EL (cell line): ENCODE measurements at regions not wholly inside any gene's neighbourhood (a gene's known extent, or its start where the extent isn't known, plus 50 kb on each side); places are given as distances from the start of the nearest gene placed in this dataset.

ENCODE experiments used
- DNase-seq: peaks from one replicate; pipeline ENCODE4 v3.0.0-alpha.2; 2016

DNA sequence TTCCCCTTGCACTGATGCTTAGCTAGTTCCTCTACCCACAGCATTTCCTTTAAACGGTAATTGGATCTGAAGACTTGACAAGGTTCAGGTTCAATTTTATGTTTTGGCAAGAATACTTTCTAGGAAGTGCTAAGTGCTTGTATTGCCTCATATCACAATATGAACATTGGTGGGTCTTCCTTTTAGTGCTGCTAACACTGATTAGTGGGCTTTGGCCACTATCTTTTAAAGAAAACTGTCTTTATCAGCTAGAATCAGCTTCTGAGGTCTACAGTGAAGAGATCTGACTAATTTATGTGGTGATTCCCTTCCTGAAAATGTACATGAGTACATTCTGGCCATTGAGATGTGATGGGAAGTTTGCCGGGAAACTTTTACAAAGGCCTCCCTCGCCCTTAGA, 316.7 kb upstream of the KLF3 start:
- DNase-seq, result no peak

DNA sequence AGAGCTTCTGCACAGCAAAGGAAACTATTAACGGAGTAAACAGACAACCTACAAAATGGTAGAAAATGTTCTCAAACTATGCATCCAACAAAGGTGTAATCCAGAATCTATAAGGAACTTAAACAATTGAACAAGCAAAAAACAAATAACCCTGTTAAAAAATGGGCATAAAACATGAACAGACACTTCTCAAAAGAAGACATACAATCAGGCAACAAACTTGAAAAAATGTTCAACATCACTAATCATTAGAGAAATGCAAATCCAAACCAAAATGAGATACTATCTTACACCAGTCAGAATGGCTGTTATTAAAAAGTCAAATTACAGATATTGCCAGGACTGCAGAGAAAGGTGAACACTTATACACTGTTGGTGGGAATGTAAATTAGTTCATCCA, 309.6 kb upstream of the KLF3 start:
- no peak for DNase-seq

DNA sequence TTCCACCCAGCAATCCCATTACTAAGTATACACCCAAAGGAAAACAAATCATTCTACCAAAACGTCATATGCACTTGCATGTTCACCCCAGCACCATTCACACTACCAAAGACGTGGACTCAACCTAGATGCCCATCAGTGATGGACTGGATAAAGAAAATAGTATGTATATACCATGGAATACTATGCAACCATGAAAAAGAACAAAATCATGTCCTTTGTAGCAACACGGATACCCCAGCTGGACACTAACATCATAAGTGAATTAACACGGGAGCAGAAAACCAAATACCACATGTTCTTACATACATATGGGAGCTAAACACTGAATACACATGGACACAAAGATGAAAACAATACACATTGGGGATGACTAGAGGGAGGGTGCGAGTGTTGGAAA, 309.1 kb upstream of the KLF3 start:
- DNase-seq, result no peak

DNA sequence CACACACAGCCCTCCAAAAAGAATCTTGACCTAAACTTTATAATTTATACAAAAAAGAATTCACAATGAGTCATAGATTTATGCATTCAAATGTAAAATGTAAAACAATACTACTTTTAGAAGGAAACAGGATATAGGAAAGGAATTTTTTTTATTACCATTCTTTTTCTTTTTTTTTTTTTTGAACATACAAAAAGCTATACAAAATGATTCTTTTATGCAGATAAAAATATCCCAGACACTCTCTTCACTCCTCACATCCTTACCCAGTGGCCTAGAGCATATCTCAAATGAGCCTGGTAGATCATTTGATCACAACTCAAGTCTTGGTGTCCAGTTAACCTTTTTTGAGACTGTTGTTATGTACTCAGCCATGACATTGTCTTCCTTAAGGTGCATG, 307.3 kb upstream of the KLF3 start:
- DNase-seq, result no peak

DNA sequence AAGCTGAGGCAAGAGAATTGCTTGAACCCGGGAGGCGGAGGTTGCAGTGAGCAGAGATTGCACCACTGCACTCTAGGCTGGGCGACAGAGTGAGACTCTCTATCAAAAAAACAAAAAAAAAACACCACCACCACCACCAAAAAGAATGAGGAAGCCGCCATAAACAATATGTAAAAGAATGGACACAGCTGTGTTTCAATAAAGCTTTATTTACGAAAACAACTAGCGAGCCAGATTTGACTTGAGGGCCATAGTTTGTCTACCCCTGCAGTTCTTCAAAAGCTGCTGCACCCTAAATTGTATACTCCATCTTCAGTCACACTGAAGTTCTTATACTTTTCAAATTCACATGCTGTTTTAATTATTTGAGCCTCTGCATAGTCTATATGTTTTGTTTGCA, 306.5 kb upstream of the KLF3 start:
- DNase-seq, result no peak

DNA sequence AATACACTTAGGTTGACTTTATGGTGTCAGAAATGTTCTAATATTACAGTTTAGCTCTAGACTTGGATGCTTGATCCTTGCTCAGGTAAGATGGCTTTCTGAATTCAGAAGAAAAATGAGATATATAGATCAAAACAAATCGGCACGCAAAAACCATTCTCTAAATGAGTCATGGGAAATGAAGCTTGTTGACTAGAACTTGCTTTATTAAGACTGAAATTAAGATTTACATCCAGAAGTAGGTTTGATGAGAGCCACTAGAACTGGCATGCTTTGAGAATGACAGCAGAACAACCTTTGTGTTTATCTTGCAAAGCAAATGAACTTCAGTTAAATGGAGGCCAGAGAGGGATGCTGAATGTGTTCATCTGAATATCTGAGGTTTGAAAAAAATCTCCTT, 304.9 kb upstream of the KLF3 start:
- DNase-seq, result no peak

DNA sequence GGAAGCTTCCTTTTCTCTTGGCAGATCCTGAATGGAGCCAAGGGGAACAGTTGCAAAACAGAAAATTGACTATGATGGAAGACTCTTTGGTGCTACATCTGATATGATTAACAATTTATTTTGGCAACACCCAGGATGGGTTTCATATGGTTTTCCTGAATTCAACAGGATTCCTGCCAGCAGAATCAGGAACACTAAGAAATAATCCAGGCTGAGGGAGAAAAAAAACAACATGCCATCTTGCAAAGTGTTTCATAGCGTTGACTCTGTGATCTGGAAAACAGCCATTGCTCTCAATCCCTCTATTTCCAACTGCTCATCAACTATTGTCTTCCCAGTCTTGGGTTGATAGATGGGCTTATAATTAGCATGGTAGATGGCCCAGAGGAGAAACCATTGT, 303.8 kb upstream of the KLF3 start:
- no peak for DNase-seq

DNA sequence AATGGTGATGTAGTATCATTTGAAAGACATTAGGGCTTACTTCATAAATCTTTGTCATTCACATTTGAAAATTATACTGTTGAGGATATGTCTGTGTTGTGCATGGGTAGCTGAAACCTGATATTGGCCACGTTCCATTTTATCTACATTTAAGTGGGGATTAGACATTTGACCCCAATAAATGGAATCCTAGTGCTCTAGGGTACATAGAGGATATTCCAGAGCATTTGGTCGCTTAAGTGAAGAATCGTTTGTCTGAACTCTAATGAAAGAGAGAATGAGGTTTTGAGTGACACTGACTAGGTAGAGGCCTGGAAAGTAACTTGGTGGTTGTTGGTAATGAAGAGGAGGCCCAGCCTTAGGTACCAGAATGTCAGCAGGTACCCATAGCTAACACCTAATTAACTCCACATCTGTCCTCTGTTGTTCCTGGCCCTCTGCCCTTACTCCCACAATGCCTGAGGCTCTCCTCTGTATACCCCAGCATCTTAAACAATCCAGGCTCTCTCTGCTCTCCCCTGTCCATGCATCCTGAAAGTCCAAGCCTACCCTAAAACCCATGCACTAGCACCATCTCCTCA, 299.5 kb upstream of the KLF3 start:
- no peak for DNase-seq

DNA sequence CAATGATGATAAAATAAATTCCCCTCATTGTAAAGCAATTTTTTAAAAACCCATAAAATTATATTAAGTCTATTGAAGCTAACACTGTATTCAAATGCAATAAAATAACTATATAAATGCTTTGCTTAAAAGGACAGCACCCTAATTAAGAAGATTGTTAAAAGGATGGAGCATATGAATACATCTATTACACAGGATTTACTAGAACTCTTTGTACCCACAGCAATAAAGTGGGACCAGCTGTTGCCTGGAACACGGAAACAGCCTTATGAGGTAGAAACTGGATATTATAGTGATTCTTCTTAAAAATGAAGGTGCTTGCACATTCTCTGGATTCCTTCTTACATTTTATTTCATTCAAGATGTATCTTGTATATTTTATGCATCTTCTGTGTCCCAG, 298.7 kb upstream of the KLF3 start:
- no peak for DNase-seq

DNA sequence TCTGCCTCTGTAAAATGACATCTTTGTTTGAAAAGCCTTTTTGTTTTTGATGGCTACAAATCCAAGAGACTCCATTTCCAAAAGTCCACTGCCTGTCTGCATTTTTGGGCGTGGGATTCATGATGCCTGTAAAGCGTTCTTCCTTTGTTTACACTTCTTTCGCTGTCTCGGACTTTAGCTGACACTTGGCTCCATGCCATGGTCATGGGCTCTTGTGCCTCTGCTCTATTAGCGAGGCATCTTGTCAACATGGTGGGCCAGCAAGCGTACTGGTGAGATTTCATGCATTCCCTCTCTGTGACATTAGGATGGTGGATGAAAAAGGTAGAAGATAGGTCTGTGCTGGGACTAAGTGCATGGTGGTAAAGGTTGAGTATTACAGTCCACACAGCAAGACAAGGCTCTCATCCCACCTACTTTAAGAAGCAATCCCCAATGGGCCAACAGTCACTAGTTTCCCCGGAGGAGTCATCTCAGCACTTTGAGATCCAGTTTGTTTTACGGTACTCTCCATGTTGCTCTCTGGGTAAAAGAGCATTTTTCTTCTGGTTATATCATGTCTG, 298.2 kb upstream of the KLF3 start:
- no peak for DNase-seq

DNA sequence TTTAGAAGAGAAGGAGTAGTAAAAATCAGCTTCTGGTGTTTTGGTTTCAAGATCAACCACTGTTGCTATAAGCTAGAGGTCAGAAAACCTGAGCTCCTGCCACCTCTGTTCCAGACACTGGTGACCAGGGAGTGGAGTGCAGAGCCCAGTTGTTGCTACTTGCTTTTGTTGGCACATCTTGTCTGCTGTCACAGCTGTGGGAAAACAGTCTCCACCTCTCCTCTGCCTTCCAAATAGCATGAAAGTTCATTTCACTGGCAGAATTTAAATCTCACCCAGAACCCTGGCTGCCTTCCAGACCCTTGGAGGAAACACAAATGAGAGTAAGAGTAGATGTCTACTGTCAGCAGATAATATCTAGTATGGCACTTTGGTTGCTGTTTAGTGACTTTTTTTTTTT, 297.5 kb upstream of the KLF3 start:
- no peak for DNase-seq

DNA sequence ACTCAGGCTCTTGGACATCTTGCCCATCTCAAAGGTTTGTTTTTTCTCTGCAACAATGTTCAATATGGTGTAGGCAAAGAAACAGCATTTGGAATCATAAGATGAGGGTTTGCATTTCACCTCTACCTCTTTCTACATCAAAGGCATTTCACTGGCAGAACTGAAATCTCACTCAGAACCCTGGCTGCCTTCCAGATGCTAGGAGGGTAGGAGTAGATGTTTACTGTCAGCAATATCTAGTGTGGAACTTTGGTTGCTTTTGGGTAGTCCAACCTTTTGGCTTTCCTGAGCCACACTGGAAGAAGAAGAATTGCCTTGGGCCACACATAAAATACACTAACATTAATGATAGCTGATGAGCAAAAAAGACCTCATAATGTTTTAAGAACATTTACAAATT, 297.0 kb upstream of the KLF3 start:
- no peak for DNase-seq

DNA sequence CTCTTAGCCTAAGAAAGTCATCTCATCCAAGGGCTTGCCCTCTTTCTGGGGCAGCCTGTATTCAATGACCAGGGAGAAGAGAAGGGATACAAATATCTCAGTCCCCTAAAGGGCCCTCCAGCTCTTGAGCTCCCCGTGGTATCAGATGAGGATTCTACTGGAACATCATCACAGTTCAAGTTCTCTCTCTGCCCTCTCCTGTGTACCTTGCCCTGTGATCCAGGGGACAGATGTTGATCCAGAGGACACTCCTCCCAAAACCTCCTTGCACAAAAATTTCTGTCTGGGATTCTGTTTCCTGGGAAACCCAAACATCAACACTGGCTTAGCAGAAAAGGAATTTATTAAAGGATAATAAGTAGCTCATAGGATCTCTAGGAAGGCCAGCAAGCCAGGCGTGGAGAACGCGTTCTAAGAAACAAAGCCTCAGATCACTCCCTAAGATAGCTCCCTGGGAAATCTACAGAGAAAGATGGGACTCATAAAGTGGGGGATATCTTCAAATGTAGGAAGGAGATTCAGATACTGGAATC, 296.3 kb upstream of the KLF3 start:
- no peak for DNase-seq

DNA sequence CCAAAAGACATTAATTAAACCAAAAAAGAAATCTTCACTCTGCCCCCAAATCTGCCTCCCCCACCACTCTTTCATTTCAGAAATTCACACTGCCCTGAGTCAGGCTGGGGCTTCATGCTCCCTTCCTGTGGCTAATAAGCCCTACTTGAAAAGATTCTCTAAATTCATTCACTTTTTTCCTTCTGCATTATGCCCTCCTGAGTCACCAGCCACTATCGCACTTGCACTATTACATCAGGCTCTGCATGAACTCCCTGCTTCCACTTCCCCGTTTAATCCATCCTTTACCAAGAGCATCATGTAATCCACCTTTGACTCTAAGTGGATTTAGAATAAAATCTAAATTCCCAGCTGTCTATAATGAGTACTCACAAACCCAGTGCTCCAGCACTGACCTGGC, 295.4 kb upstream of the KLF3 start:
- DNase-seq, result peak; percentile 54

DNA sequence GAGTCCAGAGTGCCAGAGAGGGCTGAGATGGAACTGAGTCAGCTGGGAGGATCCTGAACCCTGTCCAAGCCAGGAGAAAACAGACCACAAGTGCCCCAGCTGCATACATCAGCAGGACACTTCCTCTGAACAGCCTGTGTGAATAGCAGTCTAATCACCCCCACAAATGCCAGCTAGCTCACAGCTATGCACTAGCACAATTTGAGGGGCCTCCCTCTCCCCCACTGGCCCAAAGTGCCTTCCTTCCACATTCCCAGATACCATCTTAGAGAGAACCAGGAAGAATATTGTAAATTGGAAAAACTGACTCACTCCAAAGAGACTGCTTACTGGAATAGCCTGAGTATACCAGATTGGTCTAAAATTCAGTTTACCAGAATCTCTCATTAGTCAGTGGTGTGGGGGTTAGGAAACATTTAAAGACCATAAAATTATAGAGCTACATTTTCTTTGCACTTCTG, 292.6 kb upstream of the KLF3 start:
- peak; percentile 56 for DNase-seq

DNA sequence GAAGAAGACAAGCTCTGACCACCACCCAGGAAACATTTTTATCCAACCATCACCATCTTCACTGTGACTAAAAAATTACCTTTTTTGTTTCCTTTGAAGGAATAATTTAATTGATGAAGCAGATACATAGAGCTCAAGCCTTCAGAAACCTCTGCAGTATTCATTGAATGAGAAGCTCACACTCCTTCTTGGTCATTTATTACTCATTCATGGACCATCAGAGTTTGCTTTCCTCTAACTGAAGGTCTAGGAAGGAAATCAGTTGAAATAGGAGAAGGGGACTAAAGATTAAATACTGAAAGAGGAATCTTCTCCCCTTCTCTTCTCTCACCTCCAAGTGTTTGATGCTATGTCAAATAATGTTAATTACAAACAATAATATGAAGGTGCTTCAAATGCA, 290.6 kb upstream of the KLF3 start:
- DNase-seq, result no peak

DNA sequence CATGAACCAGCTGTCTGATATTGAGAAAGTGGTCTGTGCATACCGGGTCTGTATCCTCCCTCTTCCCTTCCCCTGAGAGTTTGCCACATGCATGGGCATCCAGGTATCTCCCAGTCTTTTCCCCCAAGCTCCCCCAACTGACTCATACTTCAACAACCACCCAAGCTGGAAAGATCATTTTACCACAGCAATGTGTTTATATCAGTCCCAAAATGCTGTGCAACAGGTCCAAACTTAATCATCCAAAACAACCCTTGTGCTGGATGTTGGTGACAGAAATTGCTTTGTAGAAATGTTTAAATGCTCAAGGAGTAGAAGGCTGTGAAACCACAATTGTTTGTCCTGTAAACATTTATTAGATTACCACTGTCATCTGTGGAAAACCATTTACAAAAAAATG, 286.8 kb upstream of the KLF3 start:
- DNase-seq, result no peak

DNA sequence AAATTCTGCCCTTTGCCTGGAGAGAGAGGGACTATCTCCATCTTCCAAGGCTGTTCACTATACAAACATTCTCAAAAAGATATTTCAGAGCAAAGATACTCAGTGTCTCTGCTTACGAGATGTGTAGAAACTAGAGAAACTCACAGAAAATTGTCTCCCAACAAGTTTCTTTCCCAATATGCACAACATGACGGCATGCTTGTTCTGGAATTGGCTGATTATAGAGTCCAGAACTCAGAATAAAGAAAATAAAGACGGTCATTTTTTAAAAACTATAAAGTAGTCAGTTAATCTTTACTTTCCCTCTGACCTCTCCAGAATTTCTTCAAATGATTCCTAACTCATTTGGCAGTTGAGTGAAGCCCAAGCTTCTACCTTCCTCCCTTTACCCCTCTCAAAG, 285.5 kb upstream of the KLF3 start:
- no peak for DNase-seq

DNA sequence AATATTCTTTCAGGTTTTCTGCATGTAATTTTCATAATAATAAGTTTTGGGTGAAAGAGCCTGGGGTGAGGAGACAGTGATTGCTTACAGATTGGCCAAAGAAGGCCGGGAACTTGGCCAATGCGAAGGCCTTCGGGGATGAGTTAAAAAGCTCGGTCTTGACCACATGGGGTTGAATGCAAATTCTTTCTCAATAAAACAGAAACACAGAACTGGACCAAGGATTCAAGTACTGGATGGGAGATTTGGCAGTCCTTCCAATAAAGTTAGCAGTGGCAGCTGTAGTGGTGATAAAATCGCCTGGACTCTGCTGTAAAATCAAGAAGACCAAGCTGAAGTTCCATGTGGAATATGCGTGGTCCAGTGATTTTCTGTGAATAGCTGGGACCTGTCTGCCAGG, 282.2 kb upstream of the KLF3 start:
- DNase-seq, result no peak

DNA sequence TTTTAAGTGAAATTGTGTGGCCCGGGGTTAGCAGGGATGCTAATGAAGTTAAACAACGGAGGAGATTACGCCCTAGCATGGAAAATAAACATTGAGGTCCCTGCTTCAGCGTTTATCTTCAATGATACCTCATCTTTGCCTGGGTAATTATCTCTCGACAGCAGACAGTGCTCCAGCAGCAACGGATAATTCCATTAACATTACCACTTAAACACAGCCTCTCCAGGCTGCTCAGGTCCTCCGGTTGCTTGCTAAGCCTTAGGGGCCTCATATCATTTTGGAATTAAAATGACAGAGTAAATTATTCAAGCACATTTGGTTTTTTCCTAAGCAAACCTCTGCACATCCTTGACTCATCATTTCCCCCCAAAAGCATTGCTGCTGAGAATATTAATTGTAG, 281.5 kb upstream of the KLF3 start:
- no peak for DNase-seq

DNA sequence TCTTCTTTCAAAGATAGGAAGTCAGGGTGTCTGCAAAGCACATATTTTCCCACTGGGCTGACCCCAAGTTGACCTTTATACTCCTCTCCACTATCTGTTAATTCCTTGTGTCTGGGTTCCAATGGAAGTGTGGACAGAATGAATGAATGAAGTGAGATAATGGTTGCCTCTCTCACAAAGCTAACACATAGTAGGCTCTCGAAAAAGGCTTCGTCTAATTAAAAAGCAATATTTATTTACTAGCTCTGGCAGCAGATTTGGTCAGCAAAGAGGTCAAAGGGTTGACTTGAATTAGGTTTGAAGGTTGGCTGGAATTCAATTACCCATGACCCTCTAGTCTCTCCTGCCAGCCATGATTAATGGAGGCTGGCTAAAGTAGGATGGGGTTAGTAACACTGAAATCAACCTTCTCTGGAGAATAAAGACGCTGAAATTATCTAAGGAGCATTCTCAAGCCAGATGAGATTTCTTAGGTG, 280.3 kb upstream of the KLF3 start:
- DNase-seq, result no peak

DNA sequence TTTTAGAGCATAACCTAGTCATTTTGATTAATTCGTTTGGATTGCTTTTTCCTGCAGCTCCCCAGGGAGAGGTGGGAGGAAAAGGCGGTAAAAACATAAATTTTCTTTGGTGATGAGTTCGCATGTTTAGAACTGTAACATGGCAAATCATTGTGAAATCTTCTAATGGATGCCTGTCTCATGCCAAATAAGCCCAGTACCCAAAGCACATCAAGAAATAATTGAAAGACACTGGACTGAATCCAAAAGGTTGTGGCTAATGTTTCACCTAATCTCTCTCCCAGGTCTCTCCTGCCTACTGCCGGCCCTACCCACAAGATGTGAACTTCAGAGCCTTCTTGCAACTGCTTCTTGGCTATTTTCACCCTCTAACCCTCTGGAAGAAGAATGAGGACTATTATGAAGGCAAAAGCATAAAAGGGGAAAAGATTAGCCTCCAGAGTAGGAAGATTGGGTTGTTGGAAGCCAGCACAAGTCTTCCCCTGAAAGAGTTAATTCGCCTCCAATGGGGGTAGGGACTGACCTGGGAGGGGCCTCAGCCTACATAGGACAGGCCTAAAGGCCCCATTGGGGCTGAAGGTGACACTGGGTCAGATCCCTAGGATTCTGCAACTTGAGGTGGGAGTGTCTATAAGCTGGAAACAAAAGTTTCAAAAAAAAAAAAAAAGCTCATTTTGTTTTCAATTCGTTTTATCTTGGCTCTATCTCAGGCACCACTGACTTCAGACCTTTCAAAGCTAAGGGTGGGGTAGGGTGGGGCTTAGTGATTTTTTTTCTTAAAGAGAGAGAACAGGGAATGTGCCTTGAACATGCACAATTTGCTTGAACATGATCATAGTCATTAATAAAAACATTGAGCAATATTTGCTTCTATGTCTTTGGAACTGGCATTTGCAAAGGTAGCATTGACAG, 278.6 kb upstream of the KLF3 start:
- DNase-seq, result no peak

DNA sequence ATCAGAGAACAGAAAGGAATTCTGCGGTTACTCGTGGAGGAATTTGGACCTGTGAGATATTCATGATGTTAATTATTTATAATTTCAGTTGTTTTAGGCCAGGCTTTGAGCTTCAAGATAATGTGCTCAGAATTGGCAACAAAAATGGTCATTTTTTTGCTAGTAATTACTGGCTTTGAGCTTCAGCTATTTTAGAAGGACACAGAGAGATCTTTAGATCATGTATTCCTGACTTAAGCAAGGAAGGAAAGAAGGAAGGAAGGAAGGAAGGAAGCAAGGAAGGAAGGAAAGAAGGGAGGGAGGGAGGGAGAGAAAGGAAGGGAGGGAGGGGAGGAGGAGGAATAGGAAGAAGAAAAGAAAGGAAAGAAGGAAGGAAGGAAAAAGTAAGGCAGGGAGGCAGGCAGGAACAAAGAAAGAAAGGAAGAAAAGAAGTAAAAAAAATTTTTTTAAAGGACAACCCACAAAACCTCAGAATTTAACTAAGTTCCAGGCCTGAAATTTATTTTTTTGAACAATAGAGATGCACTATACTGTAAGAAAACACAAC, 277.9 kb upstream of the KLF3 start:
- no peak for DNase-seq
